H1 (cell line): ENCODE measurements at regions not wholly inside any gene's neighbourhood (a gene's known extent, or its start where the extent isn't known, plus 50 kb on each side); places are given as distances from the start of the nearest gene placed in this dataset.

Source experiments
- CTCF ChIA-PET: fragments of 300-600 bp; sonication (Branson Sonifier 250); formaldehyde crosslinking; loops from one replicate; lab custom pipeline; 2021; ENCODE audit not compliant: partially characterized antibody; lab: Charles Lee
- POLR2A ChIA-PET: fragments of 300-600 bp; sonication (Branson Sonifier 250); formaldehyde crosslinking; loops from one replicate; lab custom pipeline; 2021; ENCODE audit warnings: inconsistent platforms; ENCODE audit not compliant: partially characterized antibody; lab: Charles Lee
- DNase-seq, 2 experiments: peaks; one replicate each; pipeline versions ENCODE4 v3.0.0 to v3.0.0-alpha.2; 2010 to 2022; ENCODE audit warnings: low spot score in 2 of 2, low read depth in 1 of 2, mixed read lengths in 1 of 2
- FAIRE-seq: peaks from 2 replicates; lab custom pipeline; 2011; peaks lifted over from hg19 to GRCh38; lab: Jason Lieb, UNC
- H2AFZ ChIP-seq: 2 replicates; pipeline ENCODE4 v1.8.1; 2012; ENCODE audit warnings: low read length, inconsistent platforms
- H2AK5ac ChIP-seq: 2 replicates; pipeline ENCODE4 v1.6.1; 2013; ENCODE audit warnings: low read depth, low read length
- H2BK120ac ChIP-seq: replicated peaks from 2 replicates; pipeline ENCODE3; 2013; ENCODE audit warnings: low read depth, low read length, inconsistent platforms
- H2BK12ac ChIP-seq: 2 replicates; pipeline ENCODE4 v1.6.1; 2013; ENCODE audit warnings: low read depth, low read length
- H2BK15ac ChIP-seq: 2 replicates; pipeline ENCODE4 v1.6.1; 2013; ENCODE audit warnings: low read length
- H2BK20ac ChIP-seq: 2 replicates; pipeline ENCODE4 v1.6.1; 2013; ENCODE audit warnings: low read length
- H2BK5ac ChIP-seq: 2 replicates; pipeline ENCODE4 v1.6.1; 2013; ENCODE audit warnings: low read depth, low read length
- H3K14ac ChIP-seq: 2 replicates; pipeline ENCODE4 v1.6.1; 2013; ENCODE audit warnings: inconsistent platforms; ENCODE audit not compliant: insufficient read length
- H3K18ac ChIP-seq: 2 replicates; pipeline ENCODE4 v1.6.1; 2013; ENCODE audit warnings: low read length; ENCODE audit errors: extremely low read depth
- H3K23ac ChIP-seq: 2 replicates; pipeline ENCODE4 v1.6.1; 2013; ENCODE audit warnings: inconsistent platforms; ENCODE audit not compliant: insufficient read length
- H3K23me2 ChIP-seq: 2 replicates; pipeline ENCODE4 v1.6.1; 2013; ENCODE audit warnings: low read depth, low read length
- H3K27ac ChIP-seq: 2 replicates; pipeline ENCODE4 v1.6.1; 2011; ENCODE audit warnings: low read depth, low read length, inconsistent platforms
- H3K27me3 ChIP-seq, 4 experiments: replicated peaks in 1 of 4; 1 replicate in 1 of 4; 2 replicates in 3 of 4; pipeline versions ENCODE4 v1.6.1 to v1.8.1; 2011 to 2013; ENCODE audit warnings: low read length in 3 of 4, mild to moderate bottlenecking in 3 of 4, inconsistent platforms in 2 of 4, mixed read lengths in 2 of 4, moderate library complexity in 1 of 4; ENCODE audit not compliant: control insufficient read depth in 3 of 4, insufficient read depth in 3 of 4; ENCODE audit errors: extremely low read depth in 1 of 4
- H3K36me3 ChIP-seq, 4 experiments: 2 replicates each; pipeline versions ENCODE4 v1.6.1 to v1.8.1; 2011 to 2013; ENCODE audit warnings: mild to moderate bottlenecking in 4 of 4, low read length in 3 of 4, moderate library complexity in 2 of 4, control low read depth in 1 of 4, inconsistent platforms in 1 of 4; ENCODE audit not compliant: insufficient read depth in 4 of 4, control insufficient read depth in 2 of 4
- H3K4ac ChIP-seq: replicated peaks from 2 replicates; pipeline ENCODE3; 2013; ENCODE audit warnings: low read length, low read depth, mixed read lengths, inconsistent platforms; ENCODE audit not compliant: insufficient read length
- H3K4me1 ChIP-seq, 4 experiments: replicated peaks in 1 of 4; 1 replicate in 1 of 4; 2 replicates in 3 of 4; pipeline versions ENCODE4 v1.6.1 to v1.8.1; 2011 to 2013; ENCODE audit warnings: low read length in 3 of 4, inconsistent platforms in 2 of 4, mixed read lengths in 1 of 4; ENCODE audit not compliant: insufficient read depth in 4 of 4, control insufficient read depth in 3 of 4
- H3K4me2 ChIP-seq, 2 experiments: 2 replicates each; pipeline versions ENCODE4 v1.6.1 to v1.8.1; 2011 to 2013; ENCODE audit warnings: low read depth in 2 of 2, low read length in 2 of 2, control low read depth in 1 of 2, inconsistent platforms in 1 of 2, mild to moderate bottlenecking in 1 of 2; ENCODE audit not compliant: insufficient read depth in 1 of 2
- H3K4me3 ChIP-seq, 4 experiments: fragments of 200-600, 300-600 bp in 1 of 4; sonication (generic), shearing (Covaris generic), sonication (Bioruptor Twin) in 1 of 4; 2 replicates each; pipeline versions ENCODE4 v1.5.1 to v1.8.1; 2011 to 2016; ENCODE audit warnings: low read length in 4 of 4, low read depth in 3 of 4, control low read depth in 2 of 4, inconsistent platforms in 2 of 4, mild to moderate bottlenecking in 2 of 4, mixed read lengths in 1 of 4, moderate library complexity in 1 of 4; ENCODE audit not compliant: insufficient read depth in 2 of 4; ENCODE audit errors: extremely low read depth in 1 of 4
- H3K56ac ChIP-seq: replicated peaks from 2 replicates; pipeline ENCODE3; 2013; ENCODE audit warnings: low read depth, mild to moderate bottlenecking, mixed read lengths, low read length, inconsistent platforms; ENCODE audit not compliant: insufficient read length
- H3K79me1 ChIP-seq: 2 replicates; pipeline ENCODE4 v1.6.1; 2013; ENCODE audit warnings: low read depth, low read length, control low read depth
- H3K79me2 ChIP-seq, 2 experiments: 2 replicates each; pipeline versions ENCODE4 v1.6.1 to v1.8.1; 2012 to 2013; ENCODE audit warnings: low read length in 2 of 2, mild to moderate bottlenecking in 2 of 2, inconsistent platforms in 1 of 2; ENCODE audit not compliant: insufficient read depth in 2 of 2, control insufficient read depth in 1 of 2
- H3K9ac ChIP-seq, 4 experiments: replicated peaks in 1 of 4; 1 replicate in 1 of 4; 2 replicates in 3 of 4; pipeline versions ENCODE4 v1.6.1 to v1.8.1; 2011 to 2013; ENCODE audit warnings: low read depth in 3 of 4, low read length in 3 of 4, control low read depth in 2 of 4, mild to moderate bottlenecking in 2 of 4, moderate library complexity in 2 of 4, inconsistent platforms in 1 of 4; ENCODE audit errors: extremely low read depth in 1 of 4
- H3K9me3 ChIP-seq, 2 experiments: 2 replicates each; pipeline versions ENCODE4 v1.6.1 to v1.8.1; 2012 to 2013; ENCODE audit warnings: mild to moderate bottlenecking in 2 of 2, moderate library complexity in 2 of 2, control low read depth in 1 of 2, inconsistent platforms in 1 of 2, low read depth in 1 of 2, low read length in 1 of 2, mixed read lengths in 1 of 2; ENCODE audit not compliant: insufficient read depth in 2 of 2
- H4K20me1 ChIP-seq, 2 experiments: replicated peaks in 1 of 2; 2 replicates each; pipeline versions ENCODE3 to v1.8.1; 2011 to 2013; ENCODE audit warnings: inconsistent platforms in 2 of 2, low read length in 2 of 2, mild to moderate bottlenecking in 1 of 2; ENCODE audit not compliant: insufficient read depth in 2 of 2, control insufficient read depth in 1 of 2
- H4K5ac ChIP-seq: 2 replicates; pipeline ENCODE4 v1.6.1; 2013; ENCODE audit warnings: low read length, low read depth, mixed read lengths, inconsistent platforms; ENCODE audit not compliant: insufficient read length
- H4K8ac ChIP-seq: 2 replicates; pipeline ENCODE4 v1.8.0; 2013; ENCODE audit warnings: mild to moderate bottlenecking, moderate library complexity, low read length, inconsistent platforms; ENCODE audit not compliant: insufficient read depth; ENCODE audit errors: extremely low read depth
- H4K91ac ChIP-seq: replicated peaks from 2 replicates; pipeline ENCODE3; 2013; ENCODE audit warnings: low read length, mixed read lengths, inconsistent platforms; ENCODE audit not compliant: insufficient read length
- KDM4A ChIP-seq: IDR thresholded peaks from one replicate; pipeline ENCODE4 v1.7.1; 2012; ENCODE audit warnings: low read depth, mild to moderate bottlenecking, moderate library complexity, low read length, inconsistent platforms; ENCODE audit not compliant: severe bottlenecking
- TCF12 ChIP-seq: IDR thresholded peaks from 2 replicates; pipeline ENCODE4 v1.6.1; 2011; ENCODE audit warnings: low read depth, mild to moderate bottlenecking, low read length
- YY1 ChIP-seq: IDR thresholded peaks from 2 replicates; pipeline ENCODE4 v1.6.1; 2011; ENCODE audit warnings: low read depth, mild to moderate bottlenecking, low read length
- ZNF274 ChIP-seq: IDR thresholded peaks from 2 replicates; pipeline ENCODE4 v1.7.0; 2012; ENCODE audit warnings: low read length, borderline replicate concordance; ENCODE audit errors: extremely low read depth
- WGBS, 2 experiments: shearing (Covaris generic) in 1 of 2; methylation state at CpG; one replicate each; pipeline versions ENCODE4 v1.1.6 to v1.1.7; 2013 to 2015; ENCODE audit warnings: low lambda C conversion rate in 2 of 2, mixed read lengths in 2 of 2, inconsistent platforms in 1 of 2, low coverage in 1 of 2, missing lambda C conversion rate in 1 of 2; ENCODE audit not compliant: insufficient replicate concordance in 2 of 2, insufficient coverage in 1 of 2, insufficient read length in 1 of 2; ENCODE audit errors: extremely low coverage in 1 of 2, missing lambda C conversion rate in 1 of 2; 5-methylcytosine and 5-hydroxymethylcytosine counted together

DNA sequence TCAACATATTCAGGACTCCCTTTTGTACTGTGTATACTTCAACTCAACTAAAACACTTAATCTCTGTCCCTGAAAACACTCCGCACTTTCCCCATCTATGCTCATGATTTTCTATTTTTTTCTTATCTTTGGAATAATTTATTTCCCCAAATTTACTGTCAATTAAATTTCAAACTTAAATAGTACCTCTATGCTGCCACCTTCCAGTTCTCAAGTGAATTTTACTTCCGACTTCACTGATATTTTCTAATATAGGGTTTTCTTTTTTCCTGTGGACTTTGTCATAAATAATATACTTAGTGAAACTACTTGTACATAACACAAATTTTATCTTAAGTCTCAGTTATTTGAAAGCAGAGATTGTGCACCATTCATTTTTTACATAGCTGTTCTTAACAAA is 1303.3 kb downstream of the OTOL1 start:
- H3K9me3 ChIP-seq, result no peaks in the 10 kb centered on the region
- no peak overlapping the region for H3K56ac ChIP-seq
- H3K27ac ChIP-seq, result no peak overlapping the region
- H2BK120ac ChIP-seq, result no peak overlapping the region
- H2BK5ac ChIP-seq, result no peak overlapping the region
- no peak overlapping the region for H3K18ac ChIP-seq
- CTCF ChIA-PET, result no interaction called here
- H3K36me3 ChIP-seq, result no peaks in the 10 kb centered on the region
- no peak overlapping the region for H3K4me3 ChIP-seq
- no peak overlapping the region for H2BK20ac ChIP-seq
- TF ChIP-seq KDM4A (no peak), YY1 (no peak), ZNF274 (no peak), TCF12 (no peak)
- H2AFZ ChIP-seq, result no peak overlapping the region
- H3K4me1 ChIP-seq, result no peaks in the 10 kb centered on the region
- no peak overlapping the region for H3K9ac ChIP-seq
- H3K23me2 ChIP-seq, result no peaks in the 10 kb centered on the region
- H3K14ac ChIP-seq, result no peak overlapping the region
- no peak for FAIRE-seq
- H2BK15ac ChIP-seq, result no peak overlapping the region
- H4K5ac ChIP-seq, result no peak overlapping the region
- H3K79me1 ChIP-seq, result no peaks in the 10 kb centered on the region
- no peak overlapping the region for H3K23ac ChIP-seq
- H3K79me2 ChIP-seq, result no peaks in the 10 kb centered on the region
- H2AK5ac ChIP-seq, result no peak overlapping the region
- H3K4ac ChIP-seq, result no peak overlapping the region
- no CpG with 5 or more reads among the region's 2 CpGs for WGBS, 2 experiments
- H4K91ac ChIP-seq, result no peak overlapping the region
- POLR2A ChIA-PET, result no interaction called here
- H2BK12ac ChIP-seq, result no peak overlapping the region
- no peaks in the 10 kb centered on the region for H3K27me3 ChIP-seq
- H4K8ac ChIP-seq, result no peak overlapping the region
- H4K20me1 ChIP-seq, result no peaks in the 10 kb centered on the region
- no peak for DNase-seq
- no peak overlapping the region for H3K4me2 ChIP-seq
